ENCODE measurements at regions not wholly inside any gene's neighbourhood (a gene's known extent, or its start where the extent isn't known, plus 50 kb on each side); places are given as distances from the start of the nearest gene placed in this dataset.

DNA sequence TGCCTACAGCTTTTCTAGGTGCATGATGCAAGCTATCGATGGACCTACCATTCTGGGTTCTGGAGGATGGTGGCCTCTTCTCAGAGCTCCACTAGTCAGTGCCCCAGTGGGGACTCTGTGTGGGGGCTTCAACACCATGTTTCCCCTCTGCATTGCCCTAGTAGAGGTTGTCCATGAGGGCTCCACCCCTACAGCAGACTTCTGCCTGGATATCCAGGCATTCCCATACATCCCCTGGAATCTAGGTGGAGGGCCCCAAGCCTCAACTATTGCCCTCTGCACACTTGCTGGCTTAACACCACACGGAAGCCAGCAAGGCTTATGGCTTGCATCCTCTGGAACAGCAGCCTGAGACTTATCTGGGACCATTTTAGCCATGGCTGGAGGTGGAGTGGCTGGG lies 1299.9 kb upstream of the MIR17HG start:
- TF ChIP-seq CTCF (IDR thresholded peaks at IDR 0.05): no peak
- no peak for TF ChIP-seq POLR2A (IDR thresholded peaks at IDR 0.05)
- TF ChIP-seq POLR2AphosphoS5 (IDR thresholded peaks at IDR 0.05): no peak
- TF ChIP-seq EP300 (IDR thresholded peaks at IDR 0.05; ENCODE audit: low read depth): no peak
